ENCODE measurements at regions not wholly inside any gene's neighbourhood (a gene's known extent, or its start where the extent isn't known, plus 50 kb on each side); places are given as distances from the start of the nearest gene placed in this dataset.
"Not testable (repeated sequence)": the region's sequence is repeated elsewhere in the genome, so short reads cannot be mapped to it uniquely, and the experiment has no call there.

- no peak overlapping the region for H3K27ac ChIP-seq (replicated peaks)
- H3K4me3 ChIP-seq (replicated peaks; ENCODE audit: insufficient read depth, low read length), result no peak overlapping the region
- no peak for DNase-seq (ENCODE audit: low read depth in 1 of 2, low spot score in 1 of 2)
- H3K27me3 ChIP-seq (ENCODE audit: insufficient read depth, poor library complexity, severe bottlenecking), result no peaks in the 10 kb centered on the region
- TF ChIP-seq, protein P1, sequence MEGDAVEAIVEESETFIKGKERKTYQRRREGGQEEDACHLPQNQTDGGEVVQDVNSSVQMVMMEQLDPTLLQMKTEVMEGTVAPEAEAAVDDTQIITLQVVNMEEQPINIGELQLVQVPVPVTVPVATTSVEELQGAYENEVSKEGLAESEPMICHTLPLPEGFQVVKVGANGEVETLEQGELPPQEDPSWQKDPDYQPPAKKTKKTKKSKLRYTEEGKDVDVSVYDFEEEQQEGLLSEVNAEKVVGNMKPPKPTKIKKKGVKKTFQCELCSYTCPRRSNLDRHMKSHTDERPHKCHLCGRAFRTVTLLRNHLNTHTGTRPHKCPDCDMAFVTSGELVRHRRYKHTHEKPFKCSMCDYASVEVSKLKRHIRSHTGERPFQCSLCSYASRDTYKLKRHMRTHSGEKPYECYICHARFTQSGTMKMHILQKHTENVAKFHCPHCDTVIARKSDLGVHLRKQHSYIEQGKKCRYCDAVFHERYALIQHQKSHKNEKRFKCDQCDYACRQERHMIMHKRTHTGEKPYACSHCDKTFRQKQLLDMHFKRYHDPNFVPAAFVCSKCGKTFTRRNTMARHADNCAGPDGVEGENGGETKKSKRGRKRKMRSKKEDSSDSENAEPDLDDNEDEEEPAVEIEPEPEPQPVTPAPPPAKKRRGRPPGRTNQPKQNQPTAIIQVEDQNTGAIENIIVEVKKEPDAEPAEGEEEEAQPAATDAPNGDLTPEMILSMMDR (IDR thresholded peaks at IDR 0.05; ENCODE audit: insufficient read depth, low read length), result no peak
- TF ChIP-seq SPI1 (IDR thresholded peaks at IDR 0.05; ENCODE audit: borderline replicate concordance, low read depth) (no peak), POLR2AphosphoS5 (IDR thresholded peaks at IDR 0.05; ENCODE audit: low read depth) (no peak), GABPA (IDR thresholded peaks at IDR 0.05; ENCODE audit: low read depth) (no peak)
- TF ChIP-seq, protein P2, sequence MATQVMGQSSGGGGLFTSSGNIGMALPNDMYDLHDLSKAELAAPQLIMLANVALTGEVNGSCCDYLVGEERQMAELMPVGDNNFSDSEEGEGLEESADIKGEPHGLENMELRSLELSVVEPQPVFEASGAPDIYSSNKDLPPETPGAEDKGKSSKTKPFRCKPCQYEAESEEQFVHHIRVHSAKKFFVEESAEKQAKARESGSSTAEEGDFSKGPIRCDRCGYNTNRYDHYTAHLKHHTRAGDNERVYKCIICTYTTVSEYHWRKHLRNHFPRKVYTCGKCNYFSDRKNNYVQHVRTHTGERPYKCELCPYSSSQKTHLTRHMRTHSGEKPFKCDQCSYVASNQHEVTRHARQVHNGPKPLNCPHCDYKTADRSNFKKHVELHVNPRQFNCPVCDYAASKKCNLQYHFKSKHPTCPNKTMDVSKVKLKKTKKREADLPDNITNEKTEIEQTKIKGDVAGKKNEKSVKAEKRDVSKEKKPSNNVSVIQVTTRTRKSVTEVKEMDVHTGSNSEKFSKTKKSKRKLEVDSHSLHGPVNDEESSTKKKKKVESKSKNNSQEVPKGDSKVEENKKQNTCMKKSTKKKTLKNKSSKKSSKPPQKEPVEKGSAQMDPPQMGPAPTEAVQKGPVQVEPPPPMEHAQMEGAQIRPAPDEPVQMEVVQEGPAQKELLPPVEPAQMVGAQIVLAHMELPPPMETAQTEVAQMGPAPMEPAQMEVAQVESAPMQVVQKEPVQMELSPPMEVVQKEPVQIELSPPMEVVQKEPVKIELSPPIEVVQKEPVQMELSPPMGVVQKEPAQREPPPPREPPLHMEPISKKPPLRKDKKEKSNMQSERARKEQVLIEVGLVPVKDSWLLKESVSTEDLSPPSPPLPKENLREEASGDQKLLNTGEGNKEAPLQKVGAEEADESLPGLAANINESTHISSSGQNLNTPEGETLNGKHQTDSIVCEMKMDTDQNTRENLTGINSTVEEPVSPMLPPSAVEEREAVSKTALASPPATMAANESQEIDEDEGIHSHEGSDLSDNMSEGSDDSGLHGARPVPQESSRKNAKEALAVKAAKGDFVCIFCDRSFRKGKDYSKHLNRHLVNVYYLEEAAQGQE (IDR thresholded peaks at IDR 0.05; ENCODE audit: insufficient replicate concordance, low read depth), result no peak
Observed at GRCh38 chrX:76821276-76821675, 393.8 kb downstream of the MAGEE1 start.

DNA sequence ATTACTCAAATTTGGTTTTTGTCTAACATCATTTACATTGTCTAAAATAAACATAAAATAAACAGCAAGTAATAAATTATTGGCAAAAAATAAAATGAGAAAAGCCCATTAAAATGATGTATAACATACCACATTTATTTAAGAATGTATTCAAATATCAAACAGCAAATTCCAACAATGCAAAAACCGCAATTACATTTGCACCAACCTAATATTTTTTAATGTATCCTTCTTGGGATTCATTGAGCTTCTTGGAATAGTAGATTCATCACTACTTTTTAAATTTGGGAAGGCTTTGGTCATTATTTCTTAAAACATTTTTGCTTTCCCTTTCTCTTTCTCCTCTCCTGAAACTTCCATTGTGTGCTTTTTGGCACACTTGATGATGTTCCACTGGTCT, 400.2 kb downstream of the MAGEE1 start:
- H3K27me3 ChIP-seq (ENCODE audit: insufficient read depth, poor library complexity, severe bottlenecking), result no peaks in the 10 kb centered on the region
- no peak for DNase-seq (ENCODE audit: low read depth in 1 of 2, low spot score in 1 of 2)
- TF ChIP-seq, protein P1 (IDR thresholded peaks at IDR 0.05; ENCODE audit: insufficient read depth, low read length), result no peak
- H3K4me3 ChIP-seq (replicated peaks; ENCODE audit: insufficient read depth, low read length), result no peak overlapping the region
- H3K27ac ChIP-seq (replicated peaks), result no peak overlapping the region

DNA sequence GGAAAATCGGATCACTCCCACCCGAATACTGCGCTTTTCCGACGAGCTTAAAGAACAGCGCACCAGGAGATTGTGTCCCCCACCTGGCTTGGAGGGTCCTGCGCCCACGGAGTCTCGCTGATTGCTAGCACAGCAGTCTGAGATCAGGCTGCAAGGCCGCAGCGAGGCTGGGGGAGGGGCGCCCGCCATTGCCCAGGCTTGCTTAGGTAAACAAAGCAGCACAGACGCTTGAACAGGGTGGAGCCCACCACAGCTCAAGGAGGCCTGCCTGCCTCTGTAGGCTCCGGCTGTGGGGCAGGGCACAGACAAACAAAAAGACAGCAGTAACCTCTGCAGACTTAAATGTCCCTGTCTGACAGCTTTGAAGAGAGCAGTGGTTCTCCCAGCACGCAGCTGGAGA, 413.4 kb downstream of the MAGEE1 start:
- DNase-seq (ENCODE audit: low read depth in 1 of 2, low spot score in 1 of 2); H3K27ac ChIP-seq (replicated peaks); H3K27me3 ChIP-seq (ENCODE audit: insufficient read depth, poor library complexity, severe bottlenecking); H3K4me3 ChIP-seq (replicated peaks; ENCODE audit: insufficient read depth, low read length): not testable (repeated sequence)

GRCh38 chrX:76850851-76851250, 423.3 kb downstream of the MAGEE1 start:
- no peaks in the 10 kb centered on the region for H3K27me3 ChIP-seq (ENCODE audit: insufficient read depth, poor library complexity, severe bottlenecking)

More at GRCh38 chrX:76850851-76851250, 423.3 kb downstream of the MAGEE1 start:
- TF ChIP-seq, protein P1 (IDR thresholded peaks at IDR 0.05; ENCODE audit: insufficient read depth, low read length), result no peak
- TF ChIP-seq SPI1 (IDR thresholded peaks at IDR 0.05; ENCODE audit: borderline replicate concordance, low read depth), result no peak
- no peak for TF ChIP-seq POLR2AphosphoS5 (IDR thresholded peaks at IDR 0.05; ENCODE audit: low read depth)
- no peak for TF ChIP-seq GABPA (IDR thresholded peaks at IDR 0.05; ENCODE audit: low read depth)
- TF ChIP-seq, protein P2 (IDR thresholded peaks at IDR 0.05; ENCODE audit: insufficient replicate concordance, low read depth), result no peak
- Histone ChIP-seq H3K27ac (replicated peaks) (no peak overlapping the region), H3K4me3 (replicated peaks; ENCODE audit: insufficient read depth, low read length) (no peak overlapping the region)
- no peak for DNase-seq (ENCODE audit: low read depth in 1 of 2, low spot score in 1 of 2)
